ENCODE measurements at regions not wholly inside any gene's neighbourhood (a gene's known extent, or its start where the extent isn't known, plus 50 kb on each side); places are given as distances from the start of the nearest gene placed in this dataset.

DNA sequence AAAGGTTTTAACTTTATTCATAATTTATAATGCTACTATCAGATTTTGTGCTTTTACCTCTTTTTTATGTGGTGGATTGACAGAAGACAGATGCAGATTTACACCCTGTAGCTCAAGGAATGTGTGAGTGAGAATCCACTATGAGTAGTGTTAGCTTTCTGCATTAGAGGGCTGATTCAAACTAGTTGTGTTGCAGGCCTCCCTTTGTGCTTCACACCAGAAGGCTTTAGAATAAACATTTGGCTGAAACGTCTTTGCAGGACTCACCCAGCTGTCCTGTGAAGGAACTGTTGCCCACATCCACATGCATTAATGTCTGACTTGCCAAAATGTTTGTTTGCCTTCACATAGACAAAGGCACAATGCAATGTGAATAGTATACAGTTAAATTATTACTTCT, 127.0 kb downstream of the PCDH7 start:
- no peaks in the 10 kb centered on the region for H4K20me1 ChIP-seq (ENCODE audit: control insufficient read depth, insufficient read depth, insufficient read length)
- no peak overlapping the region for H3K56ac ChIP-seq (ENCODE audit: insufficient read length, low read depth, low read length)
- no peaks in the 10 kb centered on the region for H3K79me2 ChIP-seq (ENCODE audit: insufficient read depth, low read length)
- no peak overlapping the region for H3K23ac ChIP-seq (ENCODE audit: insufficient read length, low read depth, low read length)
- no peak overlapping the region for H3T11ph ChIP-seq (ENCODE audit: low read length)
- no peak overlapping the region for H2AK5ac ChIP-seq (ENCODE audit: insufficient read length, low read length)
- TF ChIP-seq, protein P1, sequence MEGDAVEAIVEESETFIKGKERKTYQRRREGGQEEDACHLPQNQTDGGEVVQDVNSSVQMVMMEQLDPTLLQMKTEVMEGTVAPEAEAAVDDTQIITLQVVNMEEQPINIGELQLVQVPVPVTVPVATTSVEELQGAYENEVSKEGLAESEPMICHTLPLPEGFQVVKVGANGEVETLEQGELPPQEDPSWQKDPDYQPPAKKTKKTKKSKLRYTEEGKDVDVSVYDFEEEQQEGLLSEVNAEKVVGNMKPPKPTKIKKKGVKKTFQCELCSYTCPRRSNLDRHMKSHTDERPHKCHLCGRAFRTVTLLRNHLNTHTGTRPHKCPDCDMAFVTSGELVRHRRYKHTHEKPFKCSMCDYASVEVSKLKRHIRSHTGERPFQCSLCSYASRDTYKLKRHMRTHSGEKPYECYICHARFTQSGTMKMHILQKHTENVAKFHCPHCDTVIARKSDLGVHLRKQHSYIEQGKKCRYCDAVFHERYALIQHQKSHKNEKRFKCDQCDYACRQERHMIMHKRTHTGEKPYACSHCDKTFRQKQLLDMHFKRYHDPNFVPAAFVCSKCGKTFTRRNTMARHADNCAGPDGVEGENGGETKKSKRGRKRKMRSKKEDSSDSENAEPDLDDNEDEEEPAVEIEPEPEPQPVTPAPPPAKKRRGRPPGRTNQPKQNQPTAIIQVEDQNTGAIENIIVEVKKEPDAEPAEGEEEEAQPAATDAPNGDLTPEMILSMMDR (conservative IDR thresholded peaks at IDR 0.05): no peak
- H3K14ac ChIP-seq (ENCODE audit: insufficient read depth, low read length): no peak overlapping the region
- H3K9me3 Mint-ChIP-seq: no peaks in the 10 kb centered on the region
- no peak overlapping the region for H4K91ac ChIP-seq (ENCODE audit: insufficient read length, low read depth, low read length)
- H3K27ac Mint-ChIP-seq: 0 out of 7 replicates have a peak overlapping the region, but pooled peaks of 1 of the 3 experiments have one; percentile 44
- no peak overlapping the region for H2AFZ ChIP-seq (ENCODE audit: low read length)
- H3K4me2 ChIP-seq (ENCODE audit: insufficient read depth, insufficient read length, low read length): no peak overlapping the region
- no peak overlapping the region for H2BK5ac ChIP-seq (ENCODE audit: insufficient read length, low read length)
- H3K23me2 ChIP-seq (ENCODE audit: insufficient read length, low read depth, low read length, poor library complexity, severe bottlenecking): no peaks in the 10 kb centered on the region
- H3K79me1 ChIP-seq (ENCODE audit: insufficient read depth, low read depth, low read length, poor library complexity, severe bottlenecking): no peaks in the 10 kb centered on the region
- H3K4me1 ChIP-seq (ENCODE audit: insufficient read depth, low read length): 0 out of 2 replicates have a peak, but pooled peaks cover 2% of the 10 kb centered on the region
- no peak overlapping the region for H2BK20ac ChIP-seq (ENCODE audit: low read depth, low read length, poor library complexity, severe bottlenecking)
- H4K8ac ChIP-seq (replicated peaks; ENCODE audit: insufficient read length, low read depth, low read length): no peak overlapping the region
- H2BK120ac ChIP-seq (ENCODE audit: low read depth, low read length, poor library complexity, severe bottlenecking): no peak overlapping the region
- no peak overlapping the region for H3K27ac ChIP-seq (ENCODE audit: insufficient read length, low read depth, low read length)
- no peaks in the 10 kb centered on the region for H3K27me3 ChIP-seq (ENCODE audit: insufficient read depth, low read length)
- no peak overlapping the region for H3K9ac ChIP-seq (ENCODE audit: extremely low read depth, insufficient read length, low read length)
- H3K4me3 Mint-ChIP-seq: no peak overlapping the region
- no peak overlapping the region for H2BK12ac ChIP-seq (ENCODE audit: insufficient read length, low read depth, low read length)
- H3K27me3 Mint-ChIP-seq (ENCODE audit: low read depth): no peaks in the 10 kb centered on the region
- no peak overlapping the region for H2BK15ac ChIP-seq (ENCODE audit: low read depth, low read length)
- H3K36me3 Mint-ChIP-seq (ENCODE audit: insufficient read depth in 1 of 3, low read depth in 3 of 3): no peaks in the 10 kb centered on the region; a peak in 1 of 7 replicates
- no peaks in the 10 kb centered on the region for H3K9me3 ChIP-seq (ENCODE audit: control insufficient read depth, low read depth, low read length)
- H4K5ac ChIP-seq (ENCODE audit: insufficient read length, low read depth, low read length): no peak overlapping the region
- WGBS (ENCODE audit: extremely low coverage, insufficient read length, low lambda C conversion rate): no CpG with 5 or more reads among the region's 1 CpG
- DNase-seq: peak; percentile 33
- H3K4ac ChIP-seq (ENCODE audit: low read depth, low read length): no peak overlapping the region
- H3K4me1 Mint-ChIP-seq: peaks cover 22 to 40% of the 10 kb centered on the region in 2 experiments
- H3K18ac ChIP-seq (ENCODE audit: insufficient read length, low read depth, low read length): no peak overlapping the region

Measured in H9 (cell line).